ENCODE measurements at regions not wholly inside any gene's neighbourhood (a gene's known extent, or its start where the extent isn't known, plus 50 kb on each side); places are given as distances from the start of the nearest gene placed in this dataset.
"Not testable (repeated sequence)": the region's sequence is repeated elsewhere in the genome, so short reads cannot be mapped to it uniquely, and the experiment has no call there.

DNA sequence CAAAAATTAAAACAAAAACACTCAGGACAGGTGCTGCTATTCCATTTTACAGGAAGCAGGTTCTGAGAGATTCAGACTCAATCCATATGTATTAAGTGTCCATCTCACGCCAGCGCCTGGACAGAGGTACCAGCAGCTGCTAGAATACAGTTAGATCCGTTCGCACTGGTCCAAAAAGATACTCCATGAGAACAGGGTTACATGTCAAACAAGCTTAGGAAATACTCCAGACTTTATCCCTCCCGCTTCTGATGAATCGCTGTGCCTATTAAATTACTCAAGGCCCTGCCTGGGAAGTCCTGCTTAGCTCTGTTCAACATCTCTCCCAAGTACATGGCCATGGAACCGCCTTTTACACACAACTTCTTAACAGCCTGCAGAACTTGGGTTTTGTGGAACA lies 50.2 kb upstream of the SLC35C1 start:
- FAIRE-seq (no peak), DNase-seq (ENCODE audit: low spot score) (no peak)

- FAIRE-seq: no peak
- DNase-seq (ENCODE audit: low spot score): no peak
Observed at GRCh38 chr11:45754261-45754709, 50.7 kb upstream of the SLC35C1 start.

DNA sequence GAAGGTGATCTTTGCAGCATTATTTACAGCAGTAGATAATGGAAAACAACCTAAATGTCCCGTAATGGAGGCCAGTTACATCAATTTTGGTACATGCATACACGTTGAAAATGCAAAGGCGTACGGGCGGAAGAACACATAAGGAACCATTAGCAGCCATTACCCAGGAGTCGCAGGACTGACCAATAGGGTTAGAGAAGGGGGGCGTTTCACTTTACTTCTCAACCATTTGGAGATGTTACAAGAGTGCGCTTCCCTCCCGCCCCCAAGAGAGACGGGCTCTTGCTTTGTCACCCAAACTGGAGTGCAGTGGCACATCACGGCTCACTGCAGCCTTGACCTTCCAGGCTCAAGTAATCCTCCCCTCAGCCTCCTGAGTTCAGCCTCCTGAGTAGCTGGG lies 52.8 kb upstream of the SLC35C1 start:
- no peak for DNase-seq (ENCODE audit: low spot score)
- FAIRE-seq: no peak

GRCh38 chr11:45751430-45751829 lies 53.5 kb upstream of the SLC35C1 start:
- FAIRE-seq: no peak
- DNase-seq (ENCODE audit: low spot score): no peak

GRCh38 chr11:45750439-45750838 lies 54.5 kb upstream of the SLC35C1 start:
- DNase-seq (ENCODE audit: low spot score) (no peak), FAIRE-seq (no peak)

DNA sequence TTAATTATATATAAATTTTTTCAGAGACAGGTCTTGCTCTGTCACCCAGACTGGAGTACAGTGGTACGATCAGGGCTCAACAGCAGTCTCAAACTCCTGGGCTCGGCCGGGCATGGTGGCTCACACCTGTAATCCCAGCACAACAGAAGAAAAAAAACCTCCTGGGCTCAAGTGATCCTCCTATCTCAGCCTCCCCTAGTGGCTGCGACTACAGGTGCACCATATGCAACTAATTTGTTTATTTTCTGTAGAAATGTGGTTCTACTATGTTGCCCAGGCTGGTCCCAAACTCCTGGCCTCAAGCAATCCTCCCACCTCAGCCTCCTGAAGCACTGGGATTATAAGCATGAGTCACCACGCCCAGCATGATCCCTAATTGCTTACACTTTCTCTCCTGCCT lies 56.1 kb upstream of the SLC35C1 start:
- FAIRE-seq: no peak
- no peak for DNase-seq (ENCODE audit: low spot score)

DNA sequence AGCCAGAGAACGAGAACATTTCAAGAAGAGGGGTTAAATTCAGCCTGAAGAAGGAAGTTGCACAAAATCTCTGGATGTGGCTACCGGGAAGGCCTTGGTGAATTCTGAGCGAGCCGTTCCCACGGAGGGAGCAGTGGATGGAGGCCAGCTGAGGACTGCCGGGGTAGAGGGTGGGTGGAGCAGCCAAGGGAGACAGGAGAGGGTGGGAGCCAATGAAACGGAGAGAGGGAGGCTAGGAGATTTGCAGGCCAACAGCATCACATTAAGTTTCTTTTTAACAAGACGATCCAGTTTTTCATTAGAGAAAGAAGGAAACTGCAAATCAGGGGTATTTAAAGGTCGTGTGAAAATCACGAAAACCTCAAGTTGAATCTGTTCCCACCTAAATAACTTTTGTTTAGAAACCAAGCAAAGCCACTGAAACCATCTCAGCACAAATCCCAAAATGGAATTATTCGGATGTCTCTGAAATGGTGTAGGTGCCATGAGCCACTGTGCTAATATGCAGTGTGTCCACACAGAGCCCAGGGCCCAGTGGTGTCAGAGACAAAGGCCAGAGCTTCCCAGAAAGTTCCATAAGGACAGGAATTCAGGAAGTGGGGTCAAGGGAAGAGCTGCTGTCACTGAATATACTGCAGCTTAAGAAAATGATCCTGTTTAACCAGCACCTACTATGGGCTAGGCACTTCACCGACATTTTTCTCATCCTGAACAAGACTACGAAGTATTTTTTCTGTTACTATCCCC lies 59.7 kb upstream of the SLC35C1 start:
- no peak for FAIRE-seq
- DNase-seq (ENCODE audit: low spot score): no peak

DNA sequence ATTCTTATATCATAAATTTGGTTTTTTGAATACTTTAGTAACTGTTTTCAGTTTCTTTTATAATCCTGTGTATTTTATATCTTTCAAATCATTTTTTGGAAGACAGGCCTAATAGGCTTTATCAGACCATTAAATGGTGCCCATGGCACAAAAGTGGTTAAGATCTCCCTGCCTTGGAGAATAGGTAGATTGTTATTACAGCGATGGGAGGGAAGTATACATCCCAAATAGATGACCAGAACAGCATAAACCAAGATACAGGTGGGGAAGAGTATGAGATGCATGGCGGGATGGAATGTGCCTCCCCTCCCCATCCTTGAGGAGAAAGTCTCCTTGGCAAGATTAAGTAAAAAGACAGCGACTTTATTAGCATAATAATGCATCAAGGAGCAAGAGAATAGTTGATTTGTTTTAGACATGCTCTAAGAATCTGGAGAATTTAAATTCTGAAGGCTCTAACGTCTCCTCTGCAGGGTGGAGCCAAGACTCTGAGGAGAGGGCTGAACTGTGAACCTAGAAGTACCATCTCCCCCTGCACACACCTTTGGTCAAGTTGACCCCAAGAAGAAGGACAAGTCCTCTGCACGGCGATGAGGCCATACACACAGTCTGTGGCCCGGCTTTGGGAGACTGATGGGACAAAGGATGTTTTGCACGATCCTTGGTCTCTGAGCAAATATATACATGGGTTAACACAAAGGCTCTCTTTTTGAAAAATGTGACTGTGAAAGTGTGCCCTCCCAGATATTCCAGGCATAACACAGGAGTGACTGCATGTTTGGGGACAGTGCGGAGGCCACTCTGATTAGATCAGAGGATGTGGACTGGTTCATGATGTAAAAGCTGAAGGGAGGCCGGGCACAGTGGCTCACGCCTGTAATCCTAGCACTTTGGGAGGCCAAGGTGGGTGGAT lies 61.1 kb upstream of the SLC35C1 start:
- no peak for DNase-seq (ENCODE audit: low spot score)
- FAIRE-seq: no peak

DNA sequence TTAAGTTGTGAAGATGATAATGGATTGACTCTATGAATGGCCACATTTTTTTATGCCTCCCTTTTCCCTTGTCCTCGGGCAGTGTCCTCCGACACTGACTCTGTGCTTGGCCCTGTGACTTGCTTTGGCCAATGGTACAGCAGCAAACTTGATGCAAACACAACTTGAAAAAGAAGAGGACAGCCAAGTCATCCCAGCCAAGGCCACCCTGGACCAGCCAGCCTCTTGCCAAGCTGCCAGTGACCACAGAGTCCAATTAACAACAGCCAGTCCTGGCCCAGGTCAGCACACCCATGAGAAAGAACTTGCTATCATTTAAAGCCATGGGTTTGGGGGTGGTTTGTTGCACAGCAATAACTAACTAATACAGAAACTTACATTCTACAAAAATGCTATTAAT lies 63.4 kb upstream of the SLC35C1 start:
- DNase-seq (ENCODE audit: low spot score) (no peak), FAIRE-seq (no peak)

- FAIRE-seq (no peak), DNase-seq (ENCODE audit: low spot score) (no peak)
Observed at GRCh38 chr11:45741032-45741431, 63.9 kb upstream of the SLC35C1 start.

GRCh38 chr11:45739866-45740265 lies 65.1 kb upstream of the SLC35C1 start:
- DNase-seq (ENCODE audit: low spot score) (no peak), FAIRE-seq (no peak)

- DNase-seq (ENCODE audit: low spot score); FAIRE-seq: not testable (repeated sequence)
Observed at GRCh38 chr11:45739071-45739470, 65.9 kb upstream of the SLC35C1 start.

DNA sequence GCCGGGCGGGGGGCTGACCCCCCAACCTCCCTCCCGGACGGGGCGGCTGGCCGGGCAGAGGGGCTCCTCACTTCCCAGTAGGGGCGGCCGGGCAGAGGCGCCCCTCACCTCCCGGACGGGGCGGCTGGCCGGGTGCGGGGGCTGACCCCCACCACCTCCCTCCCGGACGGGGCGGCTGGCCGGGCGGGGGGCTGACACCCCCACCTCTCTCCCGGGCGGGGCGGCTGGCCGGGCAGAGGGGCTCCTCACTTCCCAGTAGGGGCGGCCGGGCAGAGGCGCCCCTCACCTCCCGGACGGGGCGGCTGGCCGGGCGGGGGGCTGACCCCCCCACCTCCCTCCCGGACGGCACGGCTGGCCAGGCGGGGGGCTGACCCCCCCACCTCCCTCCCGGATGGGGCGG lies 66.8 kb upstream of the SLC35C1 start:
- DNase-seq (ENCODE audit: low spot score); FAIRE-seq: not testable (repeated sequence)

GRCh38 chr11:45737056-45737455 lies 67.9 kb upstream of the SLC35C1 start:
- FAIRE-seq: no peak
- peak; percentile 13 for DNase-seq (ENCODE audit: low spot score)

DNA sequence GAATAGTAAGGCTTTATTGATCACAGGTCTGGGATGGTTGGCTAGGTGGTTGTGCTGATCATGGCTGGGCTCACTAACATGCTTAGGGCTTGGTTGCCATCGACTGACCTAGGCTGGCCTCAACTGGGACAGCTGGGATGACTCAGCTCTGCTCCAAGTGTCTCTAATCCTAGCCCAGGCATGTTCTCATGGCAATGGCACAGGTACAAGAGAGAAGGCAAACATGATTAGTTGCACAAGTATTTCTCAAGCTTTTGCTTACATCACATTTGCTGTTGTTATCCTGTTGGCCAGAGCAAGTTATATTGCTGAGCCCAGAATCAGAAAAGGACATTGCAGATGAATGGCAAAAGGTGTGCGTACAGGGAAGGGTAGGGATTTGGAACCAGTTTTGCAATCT lies 68.5 kb upstream of the SLC35C1 start:
- peak; percentile 32 for DNase-seq (ENCODE audit: low spot score)
- FAIRE-seq: no peak

DNA sequence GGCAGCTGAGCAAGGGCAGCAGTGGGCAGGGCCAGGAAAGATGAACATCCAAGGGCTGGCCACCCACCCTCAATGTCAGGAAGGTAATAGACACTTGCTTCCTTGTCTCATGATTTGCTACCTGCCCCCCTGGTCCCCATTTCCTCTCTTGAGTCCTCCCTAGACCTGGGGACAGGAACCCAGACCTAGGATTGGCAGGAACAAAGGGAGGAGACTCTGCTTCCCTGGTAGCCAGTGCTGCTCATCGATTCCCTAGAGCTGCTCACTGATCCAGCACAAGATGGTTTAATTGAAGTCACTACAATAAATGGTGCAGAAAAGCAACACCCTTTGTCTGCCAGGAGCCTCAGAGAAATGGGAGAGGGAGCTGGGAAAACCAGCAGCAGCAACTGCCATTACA lies 67.8 kb upstream of the CHST1 start:
- DNase-seq (ENCODE audit: low spot score) (no peak), FAIRE-seq (no peak)

- no peak for DNase-seq (ENCODE audit: low spot score)
- FAIRE-seq: no peak
Observed at GRCh38 chr11:45732343-45732742, 66.9 kb upstream of the CHST1 start.

- DNase-seq (ENCODE audit: low spot score); FAIRE-seq: not testable (repeated sequence)
Observed at GRCh38 chr11:45731171-45731570, 65.7 kb upstream of the CHST1 start.

- FAIRE-seq: no peak
- DNase-seq (ENCODE audit: low spot score): no peak
Observed at GRCh38 chr11:45730014-45730413, 64.6 kb upstream of the CHST1 start.

DNA sequence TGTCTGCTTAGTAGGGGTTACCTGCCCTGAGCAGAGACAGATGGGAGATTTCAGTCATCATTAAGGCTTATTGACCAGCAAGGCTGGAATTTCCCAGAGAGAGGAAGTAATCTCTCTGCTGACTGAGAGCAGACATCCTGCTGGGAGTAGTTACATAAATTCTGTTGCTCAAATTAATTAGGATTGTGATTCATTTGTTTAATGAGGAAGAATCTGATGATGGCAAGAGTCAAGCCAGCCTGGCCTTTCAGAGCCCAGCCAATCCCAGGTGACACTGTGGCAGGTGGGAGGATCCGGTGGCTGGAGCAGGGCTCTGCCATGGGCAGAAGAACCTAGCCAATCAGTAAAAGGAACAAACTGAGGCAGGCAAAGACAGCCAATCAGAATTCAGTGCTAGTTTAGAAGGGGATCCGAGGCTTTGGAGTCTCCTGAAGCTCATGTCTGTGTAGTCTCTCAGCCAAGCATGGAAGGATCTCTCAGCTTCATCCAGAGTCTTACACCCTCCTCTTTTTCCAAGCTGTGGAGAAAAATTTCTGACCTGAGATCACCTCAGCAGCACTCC lies 61.2 kb upstream of the CHST1 start:
- FAIRE-seq: no peak
- no peak for DNase-seq (ENCODE audit: low spot score)

- FAIRE-seq (no peak), DNase-seq (ENCODE audit: low spot score) (no peak)
Observed at GRCh38 chr11:45725776-45726492, 60.5 kb upstream of the CHST1 start.

- no peak for DNase-seq (ENCODE audit: low spot score)
- no peak for FAIRE-seq
Observed at GRCh38 chr11:45725121-45725520, 59.7 kb upstream of the CHST1 start.

Data from RCC 7860 (cell line).